ENCODE measurements at regions not wholly inside any gene's neighbourhood (a gene's known extent, or its start where the extent isn't known, plus 50 kb on each side); places are given as distances from the start of the nearest gene placed in this dataset.

- Histone ChIP-seq H3K9me3 (ENCODE audit: control insufficient read depth, low read depth, low read length) (no peaks in the 10 kb centered on the region), H2AFZ (ENCODE audit: low read length) (no peak overlapping the region), H3K79me2 (ENCODE audit: insufficient read depth, low read length) (no peaks in the 10 kb centered on the region), H2BK5ac (ENCODE audit: insufficient read length, low read length) (no peak overlapping the region), H3K23ac (ENCODE audit: insufficient read length, low read depth, low read length) (no peak overlapping the region), H3K4me1 (ENCODE audit: insufficient read depth, low read length) (no peaks in the 10 kb centered on the region), H3K18ac (ENCODE audit: insufficient read length, low read depth, low read length) (no peak overlapping the region), H4K91ac (ENCODE audit: insufficient read length, low read depth, low read length) (no peak overlapping the region), H2BK20ac (ENCODE audit: low read depth, low read length, poor library complexity, severe bottlenecking) (no peak overlapping the region), H3K23me2 (ENCODE audit: insufficient read length, low read depth, low read length, poor library complexity, severe bottlenecking) (no peaks in the 10 kb centered on the region), H3K4me2 (ENCODE audit: insufficient read depth, insufficient read length, low read length) (no peak overlapping the region), H4K20me1 (ENCODE audit: control insufficient read depth, insufficient read depth, insufficient read length) (no peaks in the 10 kb centered on the region), H3K4ac (ENCODE audit: low read depth, low read length) (no peak overlapping the region), H2BK120ac (ENCODE audit: low read depth, low read length, poor library complexity, severe bottlenecking) (no peak overlapping the region), H2AK5ac (ENCODE audit: insufficient read length, low read length) (no peak overlapping the region), H4K8ac (replicated peaks; ENCODE audit: insufficient read length, low read depth, low read length) (no peak overlapping the region), H3K79me1 (ENCODE audit: insufficient read depth, low read depth, low read length, poor library complexity, severe bottlenecking) (no peaks in the 10 kb centered on the region), H3T11ph (ENCODE audit: low read length) (no peak overlapping the region), H3K9ac (ENCODE audit: extremely low read depth, insufficient read length, low read length) (no peak overlapping the region), H3K14ac (ENCODE audit: insufficient read depth, low read length) (no peak overlapping the region), H3K27ac (ENCODE audit: insufficient read length, low read depth, low read length) (no peak overlapping the region), H3K56ac (ENCODE audit: insufficient read length, low read depth, low read length) (no peak overlapping the region), H3K27me3 (ENCODE audit: insufficient read depth, low read length) (no peaks in the 10 kb centered on the region), H2BK15ac (ENCODE audit: low read depth, low read length) (no peak overlapping the region), H4K5ac (ENCODE audit: insufficient read length, low read depth, low read length) (no peak overlapping the region), H2BK12ac (ENCODE audit: insufficient read length, low read depth, low read length) (no peak overlapping the region)
- H3K4me3 Mint-ChIP-seq, result no peak overlapping the region
- TF ChIP-seq, protein P1, sequence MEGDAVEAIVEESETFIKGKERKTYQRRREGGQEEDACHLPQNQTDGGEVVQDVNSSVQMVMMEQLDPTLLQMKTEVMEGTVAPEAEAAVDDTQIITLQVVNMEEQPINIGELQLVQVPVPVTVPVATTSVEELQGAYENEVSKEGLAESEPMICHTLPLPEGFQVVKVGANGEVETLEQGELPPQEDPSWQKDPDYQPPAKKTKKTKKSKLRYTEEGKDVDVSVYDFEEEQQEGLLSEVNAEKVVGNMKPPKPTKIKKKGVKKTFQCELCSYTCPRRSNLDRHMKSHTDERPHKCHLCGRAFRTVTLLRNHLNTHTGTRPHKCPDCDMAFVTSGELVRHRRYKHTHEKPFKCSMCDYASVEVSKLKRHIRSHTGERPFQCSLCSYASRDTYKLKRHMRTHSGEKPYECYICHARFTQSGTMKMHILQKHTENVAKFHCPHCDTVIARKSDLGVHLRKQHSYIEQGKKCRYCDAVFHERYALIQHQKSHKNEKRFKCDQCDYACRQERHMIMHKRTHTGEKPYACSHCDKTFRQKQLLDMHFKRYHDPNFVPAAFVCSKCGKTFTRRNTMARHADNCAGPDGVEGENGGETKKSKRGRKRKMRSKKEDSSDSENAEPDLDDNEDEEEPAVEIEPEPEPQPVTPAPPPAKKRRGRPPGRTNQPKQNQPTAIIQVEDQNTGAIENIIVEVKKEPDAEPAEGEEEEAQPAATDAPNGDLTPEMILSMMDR (conservative IDR thresholded peaks at IDR 0.05), result no peak
- H3K27me3 Mint-ChIP-seq (ENCODE audit: low read depth), result no peaks in the 10 kb centered on the region
- no CpG with 5 or more reads among the region's 3 CpGs for WGBS (ENCODE audit: extremely low coverage, insufficient read length, low lambda C conversion rate)
- peaks cover 7 to 17% (median 7%) of the 10 kb centered on the region in 3 experiments for H3K36me3 Mint-ChIP-seq (ENCODE audit: insufficient read depth in 1 of 3, low read depth in 3 of 3)
- no peak overlapping the region for H3K27ac Mint-ChIP-seq
- peaks cover 17 to 19% of the 10 kb centered on the region in 2 experiments for H3K9me3 Mint-ChIP-seq
- peaks cover 7 to 8% of the 10 kb centered on the region in 2 experiments for H3K4me1 Mint-ChIP-seq
- DNase-seq, result no peak
These were observed 301.3 kb downstream of the FBXW7 start for GRCh38 chr4:152234571-152234970.
